Right atrium auricular region (tissue), 2 donors: ENCODE measurements at regions not wholly inside any gene's neighbourhood (a gene's known extent, or its start where the extent isn't known, plus 50 kb on each side); places are given as distances from the start of the nearest gene placed in this dataset.
"Not testable (repeated sequence)": the region's sequence is repeated elsewhere in the genome, so short reads cannot be mapped to it uniquely, and the experiment has no call there.

ENCODE experiments used
- DNase-seq: peaks from one replicate; pipeline ENCODE4 v3.0.0-alpha.2; 2019; ENCODE audit warnings: low spot score
- H3K27ac ChIP-seq, 2 donors: fragments of 200-600 bp; sonication (generic); 1 replicate in 1 of 2; 2 replicates in 1 of 2; pipeline ENCODE4 v1.5.1; 2016 to 2019
- H3K27me3 ChIP-seq, 2 donors: fragments of 200-600 bp; sonication (generic); one replicate each; pipeline versions ENCODE4 v1.5.1 to v1.6.0; 2017 to 2019
- H3K36me3 ChIP-seq: fragments of 200-600 bp; sonication (generic); one replicate; pipeline ENCODE4 v1.5.1; 2016
- H3K4me1 ChIP-seq, 2 donors: fragments of 200-600 bp; sonication (generic); one replicate each; pipeline versions ENCODE4 v1.5.1 to v1.6.0; 2017 to 2019
- H3K4me3 ChIP-seq, 2 donors: fragments of 200-600 bp; sonication (generic); 1 replicate in 1 of 2; 2 replicates in 1 of 2; pipeline ENCODE4 v1.5.1; 2017 to 2019; ENCODE audit warnings: mild to moderate bottlenecking in 1 of 2, moderate library complexity in 1 of 2
- H3K9me3 ChIP-seq, 2 donors: fragments of 200-600 bp; sonication (generic); one replicate each; pipeline ENCODE4 v1.5.1; 2019
- TF ChIP-seq, protein P1 (sequence below), 2 donors: fragments of 200-600 bp; sonication (generic); IDR thresholded peaks; one replicate each; pipeline ENCODE4 v1.5.1; 2019; ENCODE audit warnings: antibody characterized with exemption in 2 of 2

- Histone ChIP-seq H3K4me3 (no peak overlapping the region), H3K27ac (no peak overlapping the region), H3K9me3 (peaks cover 0 to 27% of the 10 kb centered on the region in 2 donors), H3K4me1 (no peaks in the 10 kb centered on the region), H3K27me3 (no peaks in the 10 kb centered on the region), H3K36me3 (no peaks in the 10 kb centered on the region)
- TF ChIP-seq, protein P1, sequence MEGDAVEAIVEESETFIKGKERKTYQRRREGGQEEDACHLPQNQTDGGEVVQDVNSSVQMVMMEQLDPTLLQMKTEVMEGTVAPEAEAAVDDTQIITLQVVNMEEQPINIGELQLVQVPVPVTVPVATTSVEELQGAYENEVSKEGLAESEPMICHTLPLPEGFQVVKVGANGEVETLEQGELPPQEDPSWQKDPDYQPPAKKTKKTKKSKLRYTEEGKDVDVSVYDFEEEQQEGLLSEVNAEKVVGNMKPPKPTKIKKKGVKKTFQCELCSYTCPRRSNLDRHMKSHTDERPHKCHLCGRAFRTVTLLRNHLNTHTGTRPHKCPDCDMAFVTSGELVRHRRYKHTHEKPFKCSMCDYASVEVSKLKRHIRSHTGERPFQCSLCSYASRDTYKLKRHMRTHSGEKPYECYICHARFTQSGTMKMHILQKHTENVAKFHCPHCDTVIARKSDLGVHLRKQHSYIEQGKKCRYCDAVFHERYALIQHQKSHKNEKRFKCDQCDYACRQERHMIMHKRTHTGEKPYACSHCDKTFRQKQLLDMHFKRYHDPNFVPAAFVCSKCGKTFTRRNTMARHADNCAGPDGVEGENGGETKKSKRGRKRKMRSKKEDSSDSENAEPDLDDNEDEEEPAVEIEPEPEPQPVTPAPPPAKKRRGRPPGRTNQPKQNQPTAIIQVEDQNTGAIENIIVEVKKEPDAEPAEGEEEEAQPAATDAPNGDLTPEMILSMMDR (IDR thresholded peaks at IDR 0.05), result no peak
- no peak for DNase-seq
Measured at GRCh38 chr5:125913200-125913599, 510.0 kb upstream of the GRAMD2B start.

- no peak for DNase-seq
- peaks cover 0 to 20% of the 10 kb centered on the region in 2 donors for H3K9me3 ChIP-seq
Measured at GRCh38 chr5:125914471-125914870, 508.7 kb upstream of the GRAMD2B start.

GRCh38 chr5:125923958-125924357, 499.3 kb upstream of the GRAMD2B start:
- not testable (repeated sequence) for H3K27me3 ChIP-seq, H3K36me3 ChIP-seq, H3K4me1 ChIP-seq, DNase-seq, H3K9me3 ChIP-seq, H3K4me3 ChIP-seq, H3K27ac ChIP-seq

More at GRCh38 chr5:125914471-125914870, 508.7 kb upstream of the GRAMD2B start:
- Histone ChIP-seq H3K36me3 (no peaks in the 10 kb centered on the region), H3K4me1 (no peaks in the 10 kb centered on the region), H3K27me3 (no peaks in the 10 kb centered on the region), H3K27ac (no peak overlapping the region), H3K4me3 (no peak overlapping the region)
- TF ChIP-seq, protein P1 (IDR thresholded peaks at IDR 0.05), result no peak

DNA sequence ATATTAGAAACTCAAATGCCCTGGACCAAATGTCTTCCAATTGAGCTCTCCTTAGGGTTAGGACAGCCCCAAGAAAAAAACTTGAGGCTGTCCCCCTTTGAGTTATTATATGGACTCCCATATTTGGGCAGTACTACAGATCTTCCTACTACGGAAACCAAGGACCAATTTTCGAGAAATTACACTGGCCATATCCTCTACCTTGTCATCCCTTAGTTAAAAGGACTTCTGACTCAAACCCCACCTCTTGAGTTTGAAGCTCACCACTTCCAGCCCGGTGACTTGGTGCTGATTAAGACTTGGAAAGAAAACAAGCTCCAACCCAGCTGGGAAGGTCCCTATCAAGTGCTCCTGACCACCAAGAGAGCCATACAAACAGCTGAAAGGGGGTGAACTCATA, 497.0 kb upstream of the GRAMD2B start:
- Histone ChIP-seq H3K4me3 (no peak overlapping the region), H3K36me3 (no peaks in the 10 kb centered on the region), H3K4me1 (no peaks in the 10 kb centered on the region), H3K9me3 (no peaks in the 10 kb centered on the region), H3K27ac (no peak overlapping the region), H3K27me3 (no peaks in the 10 kb centered on the region)
- DNase-seq, result no peak
- TF ChIP-seq, protein P1 (IDR thresholded peaks at IDR 0.05), result no peak

DNA sequence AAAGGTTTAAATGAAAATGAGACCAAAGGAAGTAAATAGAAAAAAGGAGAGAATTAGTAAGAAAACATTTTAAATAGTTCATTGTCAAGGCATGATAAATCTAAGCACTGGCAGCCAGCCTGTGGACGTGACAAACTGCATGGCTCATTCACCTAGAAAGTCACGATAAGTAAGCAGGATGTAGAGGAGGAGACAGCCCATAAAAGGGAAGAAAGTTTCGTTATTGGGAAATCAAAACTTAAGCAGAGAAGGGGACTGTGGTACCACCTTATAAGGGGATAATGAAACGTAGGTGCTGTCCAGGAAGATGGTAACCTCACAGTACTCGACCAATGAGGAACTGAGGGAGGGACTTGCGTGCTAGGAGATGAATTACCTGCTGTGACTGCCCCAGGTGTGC, 494.5 kb upstream of the GRAMD2B start:
- Histone ChIP-seq H3K4me1 (no peaks in the 10 kb centered on the region), H3K27me3 (no peaks in the 10 kb centered on the region), H3K9me3 (no peaks in the 10 kb centered on the region), H3K36me3 (no peaks in the 10 kb centered on the region), H3K27ac (no peak overlapping the region), H3K4me3 (no peak overlapping the region)
- TF ChIP-seq, protein P1 (IDR thresholded peaks at IDR 0.05), result no peak
- no peak for DNase-seq

- Histone ChIP-seq H3K27ac (no peak overlapping the region), H3K4me3 (no peak overlapping the region), H3K4me1 (no peaks in the 10 kb centered on the region), H3K27me3 (no peaks in the 10 kb centered on the region), H3K9me3 (no peaks in the 10 kb centered on the region), H3K36me3 (no peaks in the 10 kb centered on the region)
- no peak for DNase-seq
- TF ChIP-seq, protein P1 (IDR thresholded peaks at IDR 0.05), result no peak
Measured at GRCh38 chr5:125950012-125950615, 473.1 kb upstream of the GRAMD2B start.
